ENCODE measurements at regions not wholly inside any gene's neighbourhood (a gene's known extent, or its start where the extent isn't known, plus 50 kb on each side); places are given as distances from the start of the nearest gene placed in this dataset.

GRCh38 chr5:3300726-3301125 is 294.9 kb upstream of the IRX1 start:
- H3K4me3 ChIP-seq (ENCODE audit: low read depth, low read length): no peak overlapping the region
- in situ Hi-C loops (cut with HindIII; ENCODE audit: low pct_ligation_motif_present, low sequenced_read_pairs): no loop called here

GRCh38 chr5:3299441-3299840 is 296.2 kb upstream of the IRX1 start:
- no peaks in the 10 kb centered on the region for H3K27me3 ChIP-seq (replicated peaks)
- H3K36me3 ChIP-seq (replicated peaks): no peaks in the 10 kb centered on the region
- no peak for TF ChIP-seq CTCF (IDR thresholded peaks at IDR 0.05; ENCODE audit: low read depth, low read length, missing control alignments)
- H3K4me3 ChIP-seq (ENCODE audit: low read depth, low read length): no peak overlapping the region
- DNase-seq: no peak
- in situ Hi-C loops (cut with HindIII; ENCODE audit: low pct_ligation_motif_present, low sequenced_read_pairs): no loop called here
- no peak overlapping the region for H3K27ac ChIP-seq

More at GRCh38 chr5:3300726-3301125, 294.9 kb upstream of the IRX1 start:
- H3K36me3 ChIP-seq (replicated peaks): no peaks in the 10 kb centered on the region
- DNase-seq: no peak
- TF ChIP-seq CTCF (IDR thresholded peaks at IDR 0.05; ENCODE audit: low read depth, low read length, missing control alignments): no peak
- no peaks in the 10 kb centered on the region for H3K27me3 ChIP-seq (replicated peaks)
- H3K27ac ChIP-seq: no peak overlapping the region

GRCh38 chr5:3297853-3298252 is 297.8 kb upstream of the IRX1 start:
- TF ChIP-seq CTCF (IDR thresholded peaks at IDR 0.05; ENCODE audit: low read depth, low read length, missing control alignments): no peak
- no peaks in the 10 kb centered on the region for H3K36me3 ChIP-seq (replicated peaks)
- DNase-seq: no peak
- H3K27ac ChIP-seq: no peak overlapping the region
- no peak overlapping the region for H3K4me3 ChIP-seq (ENCODE audit: low read depth, low read length)
- in situ Hi-C loops (cut with HindIII; ENCODE audit: low pct_ligation_motif_present, low sequenced_read_pairs): no loop called here
- H3K27me3 ChIP-seq (replicated peaks): no peaks in the 10 kb centered on the region

GRCh38 chr5:3288325-3288724 is 307.3 kb upstream of the IRX1 start:
- no peak for DNase-seq
- Histone ChIP-seq H3K36me3 (replicated peaks) (no peaks in the 10 kb centered on the region), H3K4me3 (ENCODE audit: low read depth, low read length) (no peak overlapping the region), H3K27me3 (replicated peaks) (no peaks in the 10 kb centered on the region), H3K27ac (no peak overlapping the region)
- no peak for TF ChIP-seq CTCF (IDR thresholded peaks at IDR 0.05; ENCODE audit: low read depth, low read length, missing control alignments)
- in situ Hi-C loops (cut with HindIII; ENCODE audit: low pct_ligation_motif_present, low sequenced_read_pairs): no loop called here

- no peak for TF ChIP-seq CTCF (IDR thresholded peaks at IDR 0.05; ENCODE audit: low read depth, low read length, missing control alignments)
- in situ Hi-C loops (cut with HindIII; ENCODE audit: low pct_ligation_motif_present, low sequenced_read_pairs): no loop called here
- no peak overlapping the region for H3K27ac ChIP-seq
- H3K27me3 ChIP-seq (replicated peaks): no peaks in the 10 kb centered on the region
- DNase-seq: no peak
- H3K36me3 ChIP-seq (replicated peaks): no peaks in the 10 kb centered on the region
- no peak overlapping the region for H3K4me3 ChIP-seq (ENCODE audit: low read depth, low read length)
Observed at GRCh38 chr5:3287516-3287915, 308.1 kb upstream of the IRX1 start.

- in situ Hi-C loops (cut with HindIII; ENCODE audit: low pct_ligation_motif_present, low sequenced_read_pairs): no loop called here
- Histone ChIP-seq H3K27me3 (replicated peaks) (no peaks in the 10 kb centered on the region), H3K36me3 (replicated peaks) (no peaks in the 10 kb centered on the region), H3K27ac (no peak overlapping the region), H3K4me3 (ENCODE audit: low read depth, low read length) (no peak overlapping the region)
- no peak for TF ChIP-seq CTCF (IDR thresholded peaks at IDR 0.05; ENCODE audit: low read depth, low read length, missing control alignments)
- DNase-seq: no peak
Observed at GRCh38 chr5:3285621-3286020, 310.0 kb upstream of the IRX1 start.
